ENCODE measurements at regions not wholly inside any gene's neighbourhood (a gene's known extent, or its start where the extent isn't known, plus 50 kb on each side); places are given as distances from the start of the nearest gene placed in this dataset.
"Not testable (repeated sequence)": the region's sequence is repeated elsewhere in the genome, so short reads cannot be mapped to it uniquely, and the experiment has no call there.

GRCh38 chr7:86391813-86392212 lies 251.9 kb upstream of the GRM3 start:
- Histone ChIP-seq H4K20me1 (no peaks in the 10 kb centered on the region), H3K9ac (no peak overlapping the region), H3K9me3 (peaks cover 18% of the 10 kb centered on the region), H3K27ac (no peak overlapping the region), H3K27me3 (no peaks in the 10 kb centered on the region), H3K4me3 (no peak overlapping the region), H3K4me2 (no peak overlapping the region), H3K4me1 (no peaks in the 10 kb centered on the region), H3K36me3 (no peaks in the 10 kb centered on the region)
- no peak for TF ChIP-seq Cebpa-rat (IDR thresholded peaks at IDR 0.05)

- not testable (repeated sequence) for H3K4me2 ChIP-seq
Observed at GRCh38 chr7:86375602-86376001, 268.1 kb upstream of the GRM3 start.

GRCh38 chr7:86372262-86372661 lies 271.4 kb upstream of the GRM3 start:
- H3K4me2 ChIP-seq, result no peak overlapping the region
- no peak for TF ChIP-seq Cebpa-rat (IDR thresholded peaks at IDR 0.05)

More at GRCh38 chr7:86375602-86376001, 268.1 kb upstream of the GRM3 start:
- not testable (repeated sequence) for H4K20me1 ChIP-seq, H3K9me3 ChIP-seq, H3K27ac ChIP-seq, H3K9ac ChIP-seq, H3K4me3 ChIP-seq, H3K4me1 ChIP-seq, H3K36me3 ChIP-seq, H3K27me3 ChIP-seq

GRCh38 chr7:86366946-86367345 lies 276.8 kb upstream of the GRM3 start:
- Histone ChIP-seq H3K9ac (no peak overlapping the region), H3K36me3 (no peaks in the 10 kb centered on the region), H3K27ac (no peak overlapping the region), H3K27me3 (no peaks in the 10 kb centered on the region), H3K4me3 (no peak overlapping the region), H3K4me2 (no peak overlapping the region), H4K20me1 (no peaks in the 10 kb centered on the region), H3K4me1 (no peaks in the 10 kb centered on the region), H3K9me3 (no peaks in the 10 kb centered on the region)
- no peak for TF ChIP-seq Cebpa-rat (IDR thresholded peaks at IDR 0.05)

More at GRCh38 chr7:86372262-86372661, 271.4 kb upstream of the GRM3 start:
- Histone ChIP-seq H3K4me3 (no peak overlapping the region), H3K9me3 (no peaks in the 10 kb centered on the region), H4K20me1 (no peaks in the 10 kb centered on the region), H3K36me3 (no peaks in the 10 kb centered on the region), H3K27me3 (no peaks in the 10 kb centered on the region), H3K27ac (no peak overlapping the region), H3K4me1 (no peaks in the 10 kb centered on the region), H3K9ac (no peak overlapping the region)

- H3K27ac ChIP-seq, H3K36me3 ChIP-seq: not testable (repeated sequence)
Observed at GRCh38 chr7:86340407-86340806, 303.3 kb upstream of the GRM3 start.

GRCh38 chr7:86339051-86339450 lies 304.7 kb upstream of the GRM3 start:
- H4K20me1 ChIP-seq, result no peaks in the 10 kb centered on the region
- no peak overlapping the region for H3K9ac ChIP-seq
- H3K4me1 ChIP-seq, result no peaks in the 10 kb centered on the region
- no peaks in the 10 kb centered on the region for H3K9me3 ChIP-seq
- no peak overlapping the region for H3K4me3 ChIP-seq
- no peak for TF ChIP-seq Cebpa-rat (IDR thresholded peaks at IDR 0.05)
- no peaks in the 10 kb centered on the region for H3K27me3 ChIP-seq
- no peak overlapping the region for H3K4me2 ChIP-seq
- H3K27ac ChIP-seq, result no peak overlapping the region
- H3K36me3 ChIP-seq, result no peaks in the 10 kb centered on the region

More at GRCh38 chr7:86340407-86340806, 303.3 kb upstream of the GRM3 start:
- H3K4me1 ChIP-seq, H4K20me1 ChIP-seq, H3K27me3 ChIP-seq, H3K4me3 ChIP-seq, H3K9me3 ChIP-seq, H3K4me2 ChIP-seq, H3K9ac ChIP-seq: not testable (repeated sequence)

- no peaks in the 10 kb centered on the region for H3K27me3 ChIP-seq
- H3K36me3 ChIP-seq, result no peaks in the 10 kb centered on the region
- no peaks in the 10 kb centered on the region for H4K20me1 ChIP-seq
- H3K4me2 ChIP-seq, result no peak overlapping the region
- no peak overlapping the region for H3K9ac ChIP-seq
- H3K9me3 ChIP-seq, result no peaks in the 10 kb centered on the region
- H3K4me1 ChIP-seq, result no peaks in the 10 kb centered on the region
- no peak overlapping the region for H3K4me3 ChIP-seq
- no peak overlapping the region for H3K27ac ChIP-seq
- TF ChIP-seq Cebpa-rat (IDR thresholded peaks at IDR 0.05), result no peak
Observed at GRCh38 chr7:86328801-86329433, 314.8 kb upstream of the GRM3 start.

- H3K36me3 ChIP-seq, result no peaks in the 10 kb centered on the region
- H3K4me2 ChIP-seq, result no peak overlapping the region
- no peak overlapping the region for H3K9ac ChIP-seq
- no peaks in the 10 kb centered on the region for H3K9me3 ChIP-seq
- H3K27me3 ChIP-seq, result no peaks in the 10 kb centered on the region
- H4K20me1 ChIP-seq, result no peaks in the 10 kb centered on the region
- no peak overlapping the region for H3K4me3 ChIP-seq
- no peaks in the 10 kb centered on the region for H3K4me1 ChIP-seq
- H3K27ac ChIP-seq, result no peak overlapping the region
- no peak for TF ChIP-seq Cebpa-rat (IDR thresholded peaks at IDR 0.05)
Observed at GRCh38 chr7:86326847-86327246, 316.9 kb upstream of the GRM3 start.

GRCh38 chr7:86320889-86321288 lies 322.8 kb upstream of the GRM3 start:
- Histone ChIP-seq H3K4me2 (no peak overlapping the region), H3K27ac (no peak overlapping the region)
- TF ChIP-seq Cebpa-rat (IDR thresholded peaks at IDR 0.05), result no peak

GRCh38 chr7:86320341-86320740 lies 323.4 kb upstream of the GRM3 start:
- H3K4me1 ChIP-seq, result 0 out of 2 replicates have a peak, but pooled peaks cover 4% of the 10 kb centered on the region
- no peaks in the 10 kb centered on the region for H4K20me1 ChIP-seq
- no peaks in the 10 kb centered on the region for H3K27me3 ChIP-seq
- no peak overlapping the region for H3K4me3 ChIP-seq
- no peak for TF ChIP-seq Cebpa-rat (IDR thresholded peaks at IDR 0.05)
- H3K4me2 ChIP-seq, result no peak overlapping the region
- no peak overlapping the region for H3K9ac ChIP-seq
- H3K36me3 ChIP-seq, result no peaks in the 10 kb centered on the region
- H3K9me3 ChIP-seq, result no peaks in the 10 kb centered on the region
- no peak overlapping the region for H3K27ac ChIP-seq

More at GRCh38 chr7:86320889-86321288, 322.8 kb upstream of the GRM3 start:
- no peaks in the 10 kb centered on the region for H3K9me3 ChIP-seq
- H3K4me3 ChIP-seq, result no peak overlapping the region
- 0 out of 2 replicates have a peak, but pooled peaks cover 4% of the 10 kb centered on the region for H3K4me1 ChIP-seq
- H4K20me1 ChIP-seq, result no peaks in the 10 kb centered on the region
- no peaks in the 10 kb centered on the region for H3K27me3 ChIP-seq
- H3K36me3 ChIP-seq, result no peaks in the 10 kb centered on the region
- H3K9ac ChIP-seq, result no peak overlapping the region

GRCh38 chr7:86313842-86314241 lies 329.9 kb upstream of the GRM3 start:
- H4K20me1 ChIP-seq, result no peaks in the 10 kb centered on the region
- no peaks in the 10 kb centered on the region for H3K4me1 ChIP-seq
- H3K9me3 ChIP-seq, result no peaks in the 10 kb centered on the region
- TF ChIP-seq Cebpa-rat (IDR thresholded peaks at IDR 0.05), result no peak
- H3K27me3 ChIP-seq, result no peaks in the 10 kb centered on the region
- H3K4me3 ChIP-seq, result no peak overlapping the region
- H3K4me2 ChIP-seq, result no peak overlapping the region
- no peak overlapping the region for H3K9ac ChIP-seq
- H3K36me3 ChIP-seq, result no peaks in the 10 kb centered on the region
- H3K27ac ChIP-seq, result no peak overlapping the region

Data from BLaER1 (cell line).